ENCODE measurements at regions not wholly inside any gene's neighbourhood (a gene's known extent, or its start where the extent isn't known, plus 50 kb on each side); places are given as distances from the start of the nearest gene placed in this dataset.

- no peak for TF ChIP-seq CTCF (IDR thresholded peaks at IDR 0.05)
- TF ChIP-seq POLR2AphosphoS5 (IDR thresholded peaks at IDR 0.05): no peak
These were observed 572.7 kb upstream of the ATP2B1 start for GRCh38 chr12:90281154-90281868.

Data from stomach (tissue), 4 donors.